HG02852 (cell line): ENCODE measurements at regions not wholly inside any gene's neighbourhood (a gene's known extent, or its start where the extent isn't known, plus 50 kb on each side); places are given as distances from the start of the nearest gene placed in this dataset.
"Not testable (repeated sequence)": the region's sequence is repeated elsewhere in the genome, so short reads cannot be mapped to it uniquely, and the experiment has no call there.

ENCODE experiments used
- ATAC-seq: cut with Tn5 transposase; IDR thresholded peaks from one replicate; pipeline ENCODE4 v1.9.1; 2021; ENCODE audit warnings: mild to moderate bottlenecking, moderate library complexity; ENCODE audit not compliant: unreplicated experiment

DNA sequence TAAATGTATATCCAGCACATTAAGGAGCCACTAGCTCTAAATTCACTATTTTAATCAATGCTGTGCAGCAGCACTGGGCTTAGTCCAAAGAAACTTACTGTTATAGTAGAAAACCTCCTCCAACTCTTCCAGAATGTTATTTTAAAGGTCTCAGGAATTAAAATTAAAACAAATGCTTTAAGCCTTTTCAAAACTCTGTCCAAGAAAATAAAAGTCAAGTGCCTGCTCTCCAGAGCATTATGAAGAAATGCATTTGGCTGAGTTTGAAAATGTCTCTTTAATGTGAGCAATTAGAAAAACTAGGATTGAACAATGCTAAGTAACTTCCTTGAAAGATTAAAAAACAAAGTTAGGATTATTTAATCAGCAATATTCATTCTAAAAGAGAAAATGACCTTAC is 322.4 kb upstream of the DCN start:
- ATAC-seq = no peak

DNA sequence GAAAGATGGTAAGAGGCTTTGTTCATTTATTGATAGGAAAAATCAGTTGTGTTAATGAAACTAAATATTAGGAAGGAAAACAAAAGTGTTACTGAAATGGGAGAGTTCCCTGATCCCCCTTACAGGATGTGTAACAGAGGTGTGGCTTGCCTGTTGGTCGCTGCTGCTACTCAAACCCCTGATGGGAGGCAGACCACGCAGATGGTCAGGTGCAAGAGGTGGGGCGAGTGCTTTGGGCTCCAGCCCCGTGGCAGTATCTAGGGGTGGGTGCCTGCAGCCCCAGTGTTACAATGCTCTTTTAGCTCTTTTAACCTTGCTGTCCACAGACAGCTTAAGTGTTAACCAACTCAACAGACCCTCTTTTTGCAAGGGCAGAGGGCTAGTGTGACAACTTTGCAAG is 319.6 kb upstream of the DCN start:
- no peak for ATAC-seq

- no peak for ATAC-seq
Observed at GRCh38 chr12:91496337-91496736, 313.7 kb upstream of the DCN start.

DNA sequence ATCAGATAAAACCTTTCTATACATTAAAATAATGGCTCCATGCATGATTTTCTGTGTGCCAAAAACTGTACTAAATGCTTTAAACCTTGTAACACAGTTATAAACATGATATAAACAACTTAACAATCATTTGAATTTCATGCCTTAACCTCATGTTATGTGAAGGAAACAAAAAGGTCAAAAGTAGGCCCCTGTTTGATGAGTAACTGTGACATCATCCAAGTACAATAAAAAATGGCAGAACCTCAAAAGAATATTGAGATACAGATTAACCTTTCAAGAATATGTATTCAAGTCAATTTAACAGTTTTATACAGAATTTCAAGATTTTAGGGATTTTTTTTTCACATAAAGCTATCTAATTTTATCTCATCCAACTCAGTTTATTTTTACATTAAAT is 310.7 kb upstream of the DCN start:
- no peak for ATAC-seq

- ATAC-seq = no peak
Observed at GRCh38 chr12:91492648-91493047, 310.0 kb upstream of the DCN start.

DNA sequence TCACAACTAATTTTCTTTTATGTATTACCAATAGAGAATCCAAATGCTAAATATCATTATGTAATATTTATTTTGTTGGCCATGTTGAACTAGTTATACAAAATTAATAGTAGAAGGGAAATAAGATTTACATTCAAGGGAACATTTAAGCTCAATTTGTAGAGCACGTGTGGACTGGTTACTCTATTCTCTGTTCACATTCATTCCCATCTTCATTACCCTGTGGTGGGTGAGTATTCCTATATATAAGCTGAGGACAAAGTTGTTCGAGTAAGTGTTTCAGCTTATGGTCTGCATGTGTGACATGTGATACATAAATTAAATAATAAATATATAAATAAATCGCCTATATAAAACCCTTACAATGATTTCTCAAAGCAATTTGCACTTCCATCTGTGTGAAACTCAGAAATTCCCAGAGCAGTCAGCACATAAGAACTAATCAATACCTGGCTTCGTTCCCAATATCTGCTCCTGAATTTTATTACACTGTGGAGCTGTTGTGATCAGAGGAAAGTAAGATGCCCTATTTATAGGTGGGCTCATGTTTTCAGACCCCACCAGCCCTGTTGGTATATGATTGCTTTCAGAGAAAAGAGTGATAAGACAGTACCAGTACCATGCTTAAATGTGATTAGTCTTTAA is 308.2 kb upstream of the DCN start:
- ATAC-seq = no peak

DNA sequence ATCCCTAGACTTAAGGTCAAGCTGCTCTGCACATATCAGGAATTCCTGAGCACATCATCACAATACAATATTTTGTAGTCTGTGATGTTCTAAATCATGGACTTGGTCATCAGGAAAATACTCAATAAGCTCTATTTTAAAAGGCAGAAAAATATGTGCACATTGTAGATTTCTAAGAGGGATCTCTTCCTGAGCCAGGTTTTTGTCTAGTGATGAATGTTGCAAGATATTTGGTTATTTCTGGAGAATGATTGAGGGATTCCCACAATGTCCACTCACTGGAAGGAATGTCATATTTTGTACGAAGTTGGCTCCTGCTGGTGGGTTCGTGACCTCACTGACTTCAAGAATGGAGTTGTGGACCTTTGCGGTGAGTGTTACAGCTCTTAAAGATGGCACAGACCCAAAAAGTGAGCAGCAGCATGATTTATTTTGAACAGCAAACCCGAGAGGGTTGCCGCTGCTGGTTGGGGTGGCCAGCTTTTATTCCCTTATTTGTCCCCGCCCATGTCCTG is 300.9 kb upstream of the DCN start:
- no peak for ATAC-seq

DNA sequence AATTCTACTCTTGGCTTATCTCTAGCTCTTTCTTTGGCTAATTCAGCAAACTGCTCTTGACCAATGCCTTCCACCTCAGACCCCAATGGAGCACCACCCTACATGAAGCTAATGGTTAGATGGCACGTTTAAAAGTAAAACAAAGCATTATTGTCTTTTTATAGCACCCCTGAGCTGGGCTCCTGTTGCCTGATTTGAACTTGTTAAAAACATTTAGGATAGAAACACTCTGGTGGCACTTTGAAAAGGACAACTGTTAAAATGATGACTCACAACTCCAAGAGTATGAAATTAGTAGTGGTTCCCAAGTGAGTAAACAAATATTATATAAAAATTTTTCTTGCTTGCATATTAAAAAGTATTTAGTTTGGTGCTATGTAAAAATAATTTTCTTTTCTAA is 299.6 kb upstream of the DCN start:
- ATAC-seq = no peak

GRCh38 chr12:91478500-91478899 is 295.9 kb upstream of the DCN start:
- no peak for ATAC-seq

DNA sequence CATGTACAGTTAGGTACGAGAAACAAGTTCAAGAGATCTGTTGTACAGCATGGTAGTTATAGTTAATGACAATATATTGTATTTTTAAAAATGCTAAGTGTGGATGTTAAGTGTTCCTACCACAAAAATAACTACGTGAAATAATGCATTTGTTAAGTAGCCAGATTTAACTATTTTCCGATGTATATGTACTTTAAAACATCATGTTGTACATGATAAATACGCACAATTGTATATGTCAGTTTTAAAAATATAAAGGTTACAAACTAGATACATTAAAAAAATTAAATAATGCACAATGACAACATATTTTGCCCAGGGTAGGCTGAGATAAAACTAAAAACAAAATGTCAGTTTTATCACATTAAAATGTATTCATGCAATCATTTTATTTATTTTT is 285.1 kb upstream of the DCN start:
- ATAC-seq = no peak

GRCh38 chr12:91461061-91461460 is 278.4 kb upstream of the DCN start:
- no peak for ATAC-seq

DNA sequence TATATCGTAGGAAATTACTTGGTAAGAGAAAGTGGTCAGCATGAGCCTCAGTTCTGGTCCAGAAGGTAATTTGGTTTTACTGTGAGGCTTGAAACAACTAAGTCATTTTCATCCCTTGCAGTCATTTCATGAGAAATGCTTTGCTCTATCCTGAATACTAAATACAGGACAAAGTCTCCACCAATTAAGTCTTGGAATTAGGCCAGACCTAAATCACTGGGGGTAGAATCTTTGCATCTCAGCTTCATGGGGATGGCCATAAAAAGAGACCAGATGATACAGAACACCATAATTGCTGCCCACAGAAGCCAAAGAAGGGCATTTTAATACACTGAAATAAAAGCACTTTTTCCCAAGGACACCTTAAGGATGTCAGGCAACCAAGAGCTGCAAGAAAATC is 277.9 kb upstream of the DCN start:
- ATAC-seq = no peak

DNA sequence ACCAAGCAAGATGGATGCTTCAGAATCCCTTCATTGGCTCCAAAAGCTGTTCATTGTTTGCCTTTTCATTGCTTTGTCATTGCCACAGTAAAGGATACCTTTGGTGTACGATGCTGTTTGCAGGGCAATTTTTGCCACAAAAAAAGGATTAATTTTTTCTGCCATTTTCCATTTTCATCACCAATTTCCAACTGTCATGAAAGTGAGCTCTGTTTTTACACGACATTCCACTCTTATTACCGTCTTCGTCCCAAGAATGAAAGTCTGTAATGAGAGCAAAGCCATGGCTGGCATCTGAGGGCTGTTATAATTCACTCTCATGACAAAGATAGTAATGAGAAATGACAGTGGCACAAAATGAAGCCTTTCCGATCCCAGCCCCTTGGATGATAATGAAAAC is 272.7 kb upstream of the DCN start:
- ATAC-seq = no peak

- no peak for ATAC-seq
Observed at GRCh38 chr12:91454179-91454578, 271.6 kb upstream of the DCN start.

DNA sequence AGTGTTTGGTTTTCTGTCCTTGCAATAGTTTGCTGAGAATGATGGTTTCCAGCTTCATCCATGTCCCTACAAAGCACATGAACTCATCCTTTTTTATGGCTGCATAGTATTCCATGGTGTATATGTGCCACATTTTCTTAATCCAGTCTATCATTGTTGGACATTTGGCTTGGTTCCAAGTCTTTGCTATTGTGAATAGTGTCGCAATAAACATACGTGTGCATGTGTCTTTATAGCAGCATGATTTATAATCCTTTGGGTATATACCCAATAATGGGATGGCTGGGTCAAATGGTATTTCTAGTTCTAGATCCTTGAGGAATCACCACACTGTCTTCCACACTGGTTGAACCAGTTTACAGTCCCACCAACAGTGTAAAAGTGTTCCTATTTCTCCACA is 269.8 kb upstream of the DCN start:
- ATAC-seq = not testable (repeated sequence)

DNA sequence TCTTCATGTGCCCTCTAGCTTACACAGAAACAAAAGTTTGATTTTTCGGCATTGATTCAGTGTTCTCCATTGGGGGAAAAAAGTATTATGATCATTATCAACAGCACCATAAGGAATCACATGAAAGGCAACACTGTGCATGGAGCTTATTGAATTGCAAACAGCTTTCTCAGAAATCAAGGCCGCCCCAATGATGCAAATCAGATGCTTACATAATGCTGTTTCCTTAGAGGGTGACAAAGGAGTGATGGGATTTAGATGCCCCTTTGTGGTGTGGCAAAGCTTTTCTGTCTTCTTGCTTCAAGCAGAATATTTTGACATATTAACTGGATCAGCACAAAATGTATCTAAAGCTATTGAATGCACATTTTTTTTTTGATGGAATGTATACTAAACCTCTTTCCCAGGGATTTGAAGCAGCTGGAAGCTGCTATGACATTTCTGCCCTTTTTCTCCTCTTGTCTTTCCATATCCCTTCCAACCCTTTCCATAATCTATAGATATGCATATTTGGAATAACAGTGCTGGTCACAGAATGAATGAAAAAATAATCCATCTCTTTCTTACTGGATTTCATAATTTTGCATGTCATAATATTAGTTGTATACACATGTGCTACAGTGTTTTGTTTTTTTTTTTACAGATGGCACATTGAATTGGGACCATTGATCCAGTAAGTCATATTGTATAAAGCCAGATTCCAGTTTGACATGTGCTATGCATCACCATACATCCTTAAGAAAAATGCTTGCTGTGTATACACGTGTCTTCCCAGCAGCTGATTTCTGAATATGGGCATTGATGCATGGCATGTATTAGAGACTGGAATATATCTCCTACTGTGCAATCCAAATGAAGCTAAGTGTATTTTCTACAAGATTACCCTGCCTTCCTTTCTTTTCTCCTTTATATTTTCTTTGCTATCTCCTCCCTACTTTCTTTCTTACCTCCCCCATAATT is 259.7 kb upstream of the DCN start:
- ATAC-seq = no peak

GRCh38 chr12:91441246-91441645 is 258.6 kb upstream of the DCN start:
- ATAC-seq = no peak

GRCh38 chr12:91434081-91434480 is 251.5 kb upstream of the DCN start:
- ATAC-seq = no peak

- no peak for ATAC-seq
Observed at GRCh38 chr12:91432755-91433154, 250.1 kb upstream of the DCN start.

GRCh38 chr12:91432089-91432488 is 249.5 kb upstream of the DCN start:
- no peak for ATAC-seq

DNA sequence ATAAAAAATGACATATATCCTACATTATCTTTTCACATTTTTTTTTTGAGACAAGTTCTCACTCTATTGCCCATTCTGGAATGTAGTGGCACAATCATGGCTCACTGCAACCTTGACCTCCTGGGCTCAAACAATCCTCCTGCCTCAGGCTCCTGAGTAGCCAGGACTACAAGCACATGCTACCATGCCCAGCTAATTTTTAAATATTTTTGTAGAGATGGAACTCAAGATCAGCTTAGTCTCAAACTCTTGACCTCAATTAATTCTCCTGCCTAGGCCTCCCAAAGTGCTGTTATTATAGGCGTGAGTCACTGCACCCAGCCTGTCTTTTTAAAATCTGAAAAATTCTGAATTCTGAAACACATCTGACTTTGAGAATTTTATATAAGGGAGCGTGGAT is 241.9 kb upstream of the DCN start:
- ATAC-seq = no peak

- ATAC-seq = no peak
Observed at GRCh38 chr12:91423693-91424050, 241.1 kb upstream of the DCN start.
